ENCODE measurements at regions not wholly inside any gene's neighbourhood (a gene's known extent, or its start where the extent isn't known, plus 50 kb on each side); places are given as distances from the start of the nearest gene placed in this dataset.

DNA sequence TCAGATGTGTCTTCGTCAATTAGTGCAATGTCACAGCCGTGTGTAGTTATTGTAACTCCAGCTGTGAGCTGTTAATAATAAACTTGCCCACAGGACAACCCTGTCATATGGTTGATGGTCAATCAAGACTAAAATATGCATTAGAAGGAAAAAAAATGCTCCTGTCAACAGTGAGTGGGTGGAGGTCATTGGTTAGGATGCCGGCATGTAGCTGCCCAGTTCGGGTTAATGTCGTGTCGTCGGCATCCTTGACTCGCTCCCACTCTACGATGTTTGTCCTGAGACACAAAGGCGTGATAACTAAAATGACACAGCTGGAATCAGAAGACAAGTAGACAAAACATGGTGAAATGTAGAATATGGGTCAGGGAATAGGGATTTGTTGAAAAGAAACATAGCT, 442.8 kb upstream of the NPVF start:
- CTCF ChIA-PET, result no interaction called here
- no peaks in the 10 kb centered on the region for H3K9me3 ChIP-seq (ENCODE audit: control insufficient read depth in 1 of 2, insufficient read depth in 1 of 2, low read depth in 1 of 2, low read length in 2 of 2)
- H4K20me1 ChIP-seq (ENCODE audit: insufficient read depth), result no peaks in the 10 kb centered on the region
- intact Hi-C loops (cut with micrococcal nuclease), result no loop called here
- no peak overlapping the region for H2AFZ ChIP-seq (ENCODE audit: low read depth, low read length, poor library complexity, severe bottlenecking)
- no peak overlapping the region for H3K27ac ChIP-seq (ENCODE audit: low read depth, low read length)
- ATAC-seq (no peak), DNase-seq (ENCODE audit: low read depth, low spot score) (no peak)
- H3K27me3 ChIP-seq (ENCODE audit: insufficient read depth, low read length), result peaks cover 40% of the 10 kb centered on the region
- RAD21 ChIA-PET (ENCODE audit: low non-redundant PET in 1 of 2, low total read pairs in 2 of 2, uncharacterized antibody in 2 of 2, unreplicated experiment in 2 of 2), result no interaction called here
- no peak overlapping the region for H3K9ac ChIP-seq (ENCODE audit: low read length)
- H3K4me3 ChIP-seq (replicated peaks in 1 of 2; ENCODE audit: low read depth in 1 of 2, low read length in 2 of 2), result no peak overlapping the region
- H3K4me1 ChIP-seq (ENCODE audit: control insufficient read depth in 1 of 2, insufficient read depth in 2 of 2, low read length in 2 of 2), result no peaks in the 10 kb centered on the region
- POLR2A ChIA-PET, result no interaction called here
- BruUV-seq (replicated peaks), result no TSS peak
- TF ChIP-seq TCF7L2 (IDR thresholded peaks at IDR 0.05; ENCODE audit: borderline replicate concordance, extremely low read depth, insufficient read depth, insufficient read length) (no peak), FOSL1 (IDR thresholded peaks at IDR 0.05; ENCODE audit: low read depth) (no peak), REST (IDR thresholded peaks at IDR 0.05; ENCODE audit: low read depth) (no peak), CTCF (IDR thresholded peaks at IDR 0.05 in 2 of 3, conservative IDR thresholded peaks at IDR 0.05 in 1 of 3; ENCODE audit: borderline replicate concordance in 1 of 3, insufficient read depth in 1 of 3, low read depth in 2 of 3, low read length in 2 of 3) (no peak), CBX3 (IDR thresholded peaks at IDR 0.05; ENCODE audit: low read depth) (no peak), RAD21 (IDR thresholded peaks at IDR 0.05; ENCODE audit: low read depth) (no peak)
- H3K4me2 ChIP-seq (ENCODE audit: low read length), result no peak overlapping the region
- H3K9me2 ChIP-seq (ENCODE audit: insufficient read depth), result no peaks in the 10 kb centered on the region
- H3K36me3 ChIP-seq (ENCODE audit: control insufficient read depth in 1 of 2, insufficient read depth in 2 of 2, low read length in 2 of 2), result no peaks in the 10 kb centered on the region
- no peaks in the 10 kb centered on the region for H3K79me2 ChIP-seq (ENCODE audit: insufficient read depth, low read length)

All from HCT116 (cell line).